ENCODE measurements at regions not wholly inside any gene's neighbourhood (a gene's known extent, or its start where the extent isn't known, plus 50 kb on each side); places are given as distances from the start of the nearest gene placed in this dataset.

DNA sequence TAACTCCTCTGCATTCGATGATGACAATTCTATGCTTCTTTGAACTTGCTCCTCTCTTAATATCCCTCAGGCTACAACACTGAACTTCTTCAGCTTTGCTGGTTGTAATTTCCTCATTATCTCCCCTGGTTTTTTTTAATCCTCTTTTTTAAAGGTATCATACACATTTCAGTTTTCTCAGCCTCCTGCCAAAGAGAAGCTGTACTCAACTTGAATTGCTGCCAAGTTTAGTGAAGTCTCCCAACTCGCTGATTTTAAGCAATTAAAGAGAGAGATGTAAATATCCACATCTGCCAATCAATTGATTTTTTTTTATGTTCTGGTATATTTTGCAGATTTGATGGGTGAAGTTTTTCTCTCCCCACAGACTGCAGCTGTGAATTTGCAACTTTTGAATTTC is 817.8 kb downstream of the GALC start:
- no peak for DNase-seq

- DNase-seq = no peak
Measured at GRCh38 chr14:87171141-87171540, 821.8 kb downstream of the GALC start.

DNA sequence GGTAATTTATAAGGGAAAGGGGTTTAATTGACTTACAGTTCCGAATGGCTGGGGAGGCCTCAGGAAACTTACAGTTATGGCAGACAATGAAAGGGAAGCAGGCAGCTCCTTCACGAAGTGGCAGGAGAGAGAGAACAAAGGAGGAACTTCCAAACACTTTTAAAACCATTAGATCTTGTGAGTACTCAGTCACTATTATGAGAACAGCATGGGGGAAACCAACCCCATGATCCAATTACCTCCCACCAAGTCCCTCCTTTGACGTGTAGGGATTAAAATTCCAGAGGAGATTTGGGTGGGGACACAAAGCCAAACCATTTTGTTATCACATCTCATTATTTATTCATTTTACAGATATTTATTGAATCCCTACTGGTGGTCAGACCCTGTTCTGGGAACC is 822.8 kb downstream of the GALC start:
- no peak for DNase-seq

- no peak for DNase-seq
Measured at GRCh38 chr14:87169362-87169761, 823.6 kb downstream of the GALC start.

DNA sequence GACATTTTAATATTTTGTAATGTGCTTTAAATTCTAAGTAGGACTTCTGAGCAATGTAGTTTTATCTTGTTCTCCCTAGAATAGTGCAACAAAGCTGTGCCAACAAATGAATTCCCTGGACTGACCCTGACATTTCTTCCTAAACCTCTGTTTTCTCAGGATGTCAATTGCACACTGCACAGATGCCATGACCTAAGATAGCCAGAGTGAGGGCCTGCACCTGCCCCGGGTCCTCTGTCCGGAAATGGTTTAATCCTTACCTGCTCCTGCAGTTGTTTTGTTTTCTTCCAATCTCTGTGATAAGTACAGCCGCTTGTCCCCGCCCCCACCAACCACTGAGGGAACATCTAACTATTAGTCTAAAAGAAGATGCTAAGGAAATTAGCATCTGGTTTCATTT is 831.5 kb downstream of the GALC start:
- DNase-seq = no peak

DNA sequence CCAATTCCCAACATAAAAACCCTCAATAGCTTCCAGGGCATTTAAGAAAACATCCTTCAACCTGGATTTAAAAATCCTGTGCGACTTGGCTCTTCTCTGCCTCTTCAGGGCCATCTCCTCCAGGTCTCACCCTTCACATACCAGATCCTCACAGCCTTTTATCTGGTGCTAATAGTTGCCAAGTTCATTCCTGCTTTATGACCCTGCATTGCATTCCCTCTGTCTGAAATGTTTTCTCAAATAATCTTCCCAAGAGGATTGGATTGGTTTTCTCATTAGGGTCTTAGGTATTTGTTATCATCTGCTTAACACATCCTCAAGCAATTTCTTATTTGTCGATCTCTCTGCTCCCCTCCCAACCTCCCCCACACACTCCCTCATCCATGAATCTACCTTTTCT is 832.0 kb downstream of the GALC start:
- no peak for DNase-seq

DNA sequence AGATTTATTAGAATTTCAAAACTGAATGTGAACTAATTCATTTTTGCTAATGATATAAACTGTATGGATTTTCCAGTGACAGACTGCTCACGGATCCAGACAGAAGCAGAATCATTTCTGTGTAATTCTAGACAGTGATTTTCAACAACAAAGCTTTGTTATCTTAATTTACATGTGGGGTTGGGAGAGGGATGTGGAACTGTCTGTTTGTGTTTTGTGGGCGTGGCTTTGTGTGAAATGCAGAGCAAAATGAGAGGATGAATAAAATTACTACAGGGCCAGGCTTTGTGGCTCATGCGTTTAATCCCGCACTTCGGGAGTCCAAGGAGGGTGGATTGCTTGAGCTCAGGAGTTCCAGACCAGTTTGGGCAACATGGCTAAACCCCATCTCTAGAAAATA is 834.7 kb downstream of the GALC start:
- peak in 1 of 51 donors; percentile 3 for DNase-seq

DNA sequence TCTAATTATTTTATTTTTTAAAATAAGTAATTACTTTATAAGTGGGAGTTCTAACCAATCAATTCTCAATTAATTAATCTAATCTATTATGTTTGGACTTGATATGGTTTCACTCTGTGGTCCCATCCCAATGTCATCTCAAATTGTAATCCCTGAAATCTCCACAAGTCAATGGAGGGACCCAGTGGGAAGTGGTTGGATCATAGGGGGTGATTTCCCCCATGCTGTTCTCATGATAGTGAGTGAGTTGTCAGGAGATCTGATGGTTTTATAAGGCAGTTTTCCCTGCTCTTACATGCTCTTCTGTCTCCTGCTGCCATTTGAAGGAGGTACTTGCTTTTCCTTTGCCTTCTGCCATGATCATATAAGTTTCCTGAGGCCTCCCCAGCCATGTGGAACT is 836.1 kb downstream of the GALC start:
- DNase-seq = no peak

DNA sequence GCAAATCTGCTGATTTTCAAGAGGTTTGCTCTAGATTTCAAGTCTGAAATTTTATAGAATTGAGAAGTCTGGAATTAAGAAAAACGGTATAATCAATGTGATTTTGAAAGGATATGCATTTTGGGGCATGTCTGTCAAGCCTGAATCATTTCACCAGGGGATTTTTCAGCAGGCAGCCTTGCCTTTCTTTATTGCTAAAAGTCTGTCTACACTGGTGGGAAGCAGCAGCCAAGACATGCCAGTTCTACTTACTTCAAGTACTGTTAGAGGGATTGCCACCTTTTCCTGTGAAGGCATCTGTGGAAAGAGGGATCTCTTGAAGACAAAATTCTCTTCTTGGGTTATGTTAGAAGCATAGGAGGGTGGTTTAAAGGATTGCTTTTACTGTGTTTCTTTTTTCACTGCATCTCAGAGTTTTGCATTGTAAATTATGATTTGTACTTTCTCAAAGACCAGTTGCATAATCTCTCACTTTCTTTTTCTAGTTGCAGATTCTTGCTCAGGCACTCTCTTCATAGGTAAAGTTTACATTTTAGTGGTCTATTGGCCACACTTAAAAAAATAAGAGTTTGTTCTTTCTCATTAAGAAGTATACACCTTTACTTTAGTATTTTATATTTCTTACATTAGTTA is 837.0 kb downstream of the GALC start:
- DNase-seq = no peak

DNA sequence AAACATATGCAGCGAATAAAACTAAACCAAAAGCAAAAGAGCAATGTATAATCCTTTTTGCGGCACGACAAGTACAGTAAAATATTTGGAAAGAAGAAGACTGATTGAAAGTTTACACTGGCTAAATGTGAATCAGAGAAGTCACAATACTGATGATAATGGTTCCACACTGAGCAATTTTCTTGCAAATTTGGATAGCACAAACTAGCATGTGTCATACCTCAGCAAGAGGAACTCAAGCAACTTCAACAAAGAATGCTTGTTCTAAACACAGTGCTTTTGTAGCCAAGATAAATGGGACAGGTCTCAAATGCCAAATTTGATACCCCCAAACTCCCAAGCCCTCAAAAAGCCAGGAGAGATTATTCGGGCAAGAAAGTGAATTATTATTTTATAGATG is 839.1 kb downstream of the GALC start:
- no peak for DNase-seq

GRCh38 chr14:87153391-87153790 is 839.6 kb downstream of the GALC start:
- DNase-seq = no peak

GRCh38 chr14:87152693-87153092 is 840.3 kb downstream of the GALC start:
- no peak for DNase-seq

GRCh38 chr14:87149583-87150354 is 843.2 kb downstream of the GALC start:
- no peak for DNase-seq

DNA sequence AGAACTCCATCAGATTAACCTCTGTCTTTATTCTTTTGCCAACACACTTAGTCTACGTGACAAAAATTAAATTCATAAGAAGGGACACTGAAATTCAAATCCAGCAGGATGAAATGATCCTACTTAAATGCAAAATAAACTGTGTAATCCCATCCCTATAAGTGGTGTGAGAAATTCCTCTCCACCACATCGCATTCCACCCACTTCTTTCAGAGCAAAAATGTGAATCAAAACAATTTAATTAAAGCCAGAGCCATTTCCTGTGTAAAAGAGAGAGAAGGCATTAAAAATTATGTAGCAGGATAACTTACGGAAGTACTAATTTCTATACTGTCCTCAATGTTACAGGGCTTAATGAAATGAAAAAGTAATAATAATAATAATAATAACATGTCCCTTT is 844.3 kb downstream of the GALC start:
- no peak for DNase-seq

DNA sequence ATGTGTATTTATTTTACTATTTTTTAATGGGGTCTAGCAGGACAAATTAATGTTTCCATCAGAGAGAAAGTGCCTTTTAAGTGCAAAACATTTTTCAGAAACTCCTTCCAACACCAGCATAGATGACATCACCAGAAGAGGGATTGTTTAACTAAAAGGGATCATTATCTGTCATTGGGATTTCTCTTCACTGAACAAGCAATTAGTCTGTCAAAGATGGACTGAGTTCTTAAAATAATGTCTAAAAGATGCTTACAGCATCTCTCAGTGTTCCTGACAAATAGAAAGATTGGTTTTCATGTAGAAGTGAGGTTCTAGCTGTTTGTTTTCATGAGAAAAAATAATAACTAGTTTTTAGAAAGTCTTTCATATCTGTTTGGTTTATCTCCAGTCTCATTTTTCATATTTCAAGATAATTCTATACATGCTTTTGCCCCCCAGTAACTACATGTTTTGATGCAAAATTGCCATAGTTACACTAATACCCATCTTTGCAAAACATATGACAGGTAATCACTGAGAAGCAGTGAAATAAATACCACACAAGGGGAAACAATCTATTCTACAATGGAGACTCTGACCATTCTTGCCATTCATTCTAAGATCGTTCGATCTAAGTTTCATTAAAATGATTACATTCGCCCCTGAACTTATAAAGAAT is 850.3 kb downstream of the GALC start:
- no peak for DNase-seq

DNA sequence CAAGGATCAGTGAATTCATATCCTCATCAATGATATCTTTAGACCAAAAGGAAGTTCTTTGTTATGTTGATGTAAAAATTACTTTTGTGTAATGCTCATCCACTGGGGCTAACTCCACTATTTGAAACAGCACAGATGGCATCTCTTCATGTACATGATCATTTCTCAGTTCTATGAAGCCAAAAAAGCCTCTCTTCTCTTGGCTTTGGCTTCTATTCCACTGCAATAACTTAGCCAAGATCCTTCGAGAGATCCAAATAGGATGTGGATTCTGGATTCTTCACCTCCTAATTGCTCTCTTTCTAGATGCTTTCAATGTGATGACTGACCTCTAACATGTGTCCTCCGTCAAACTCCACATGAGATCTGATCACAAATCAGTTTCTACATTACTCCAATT is 851.2 kb downstream of the GALC start:
- DNase-seq = no peak

GRCh38 chr14:87139299-87139698 is 853.7 kb downstream of the GALC start:
- no peak for DNase-seq

- peak in 1 of 51 donors; percentile 27 for DNase-seq
Measured at GRCh38 chr14:87133073-87133801, 859.7 kb downstream of the GALC start.

DNA sequence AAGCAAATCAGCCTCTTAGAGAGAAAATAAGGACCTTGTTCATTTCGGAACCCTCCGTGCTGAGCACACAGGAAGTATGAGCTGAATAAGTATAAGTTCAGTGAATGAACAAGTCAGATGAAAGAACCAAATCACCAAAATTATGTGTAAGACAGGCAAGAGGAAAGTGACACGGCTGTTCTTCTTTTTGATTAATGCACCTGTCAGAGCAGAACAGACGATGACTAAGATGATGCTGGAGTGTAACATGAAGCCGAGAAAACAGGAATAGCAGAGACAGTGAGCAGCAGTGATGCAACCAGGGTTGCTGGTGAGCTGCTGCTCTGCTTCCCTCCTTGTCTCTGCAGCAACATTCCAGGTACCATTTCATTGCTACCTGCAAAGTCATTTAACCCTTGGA is 861.1 kb downstream of the GALC start:
- DNase-seq = peak in 3 of 51 donors; percentile 1 to 24 (median 21)

- no peak for DNase-seq
Measured at GRCh38 chr14:87122166-87122565, 870.8 kb downstream of the GALC start.

DNA sequence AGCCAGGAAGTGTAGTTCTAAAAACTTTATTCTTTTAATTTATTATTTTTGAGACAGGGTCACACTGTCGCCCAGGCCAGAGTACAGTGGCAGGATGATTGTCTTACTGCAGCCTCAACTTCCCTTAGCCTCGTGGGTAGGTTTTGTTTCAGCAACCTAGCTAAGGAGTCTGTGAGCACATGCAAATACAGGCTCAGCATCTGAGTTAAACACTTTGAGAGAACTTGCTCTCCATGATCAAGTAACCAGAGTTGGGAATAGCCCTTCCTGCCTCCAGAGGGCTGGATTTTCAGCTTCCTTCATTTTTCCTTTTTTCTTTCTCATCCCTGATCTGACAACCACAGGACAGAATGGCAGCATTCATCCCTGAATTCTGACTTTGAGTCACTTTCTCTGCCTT is 871.3 kb downstream of the GALC start:
- no peak for DNase-seq

DNA sequence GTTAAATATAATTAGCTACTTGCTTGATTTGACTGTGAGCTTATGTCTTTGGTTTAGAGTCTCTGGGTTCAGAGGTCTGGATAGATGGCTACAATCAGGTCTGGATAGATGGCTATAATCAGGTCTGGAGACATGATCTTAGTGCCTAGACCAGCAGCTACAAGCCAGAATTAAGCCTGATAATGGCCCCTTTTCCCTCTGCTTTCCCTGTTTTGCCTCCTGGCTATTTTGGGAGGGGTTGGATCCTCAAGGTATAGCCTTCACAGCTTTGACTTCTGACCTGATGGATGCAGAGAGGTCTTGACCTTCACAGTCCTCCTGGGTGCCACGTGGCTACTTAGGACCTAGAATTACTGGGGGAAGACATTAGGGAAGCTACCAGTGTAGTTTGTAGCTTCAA is 877.7 kb downstream of the GALC start:
- no peak for DNase-seq
